ENCODE measurements at regions not wholly inside any gene's neighbourhood (a gene's known extent, or its start where the extent isn't known, plus 50 kb on each side); places are given as distances from the start of the nearest gene placed in this dataset.
A peak's percentile ranks its signal among the peaks of the same experiment; 100 is the strongest.

DNA sequence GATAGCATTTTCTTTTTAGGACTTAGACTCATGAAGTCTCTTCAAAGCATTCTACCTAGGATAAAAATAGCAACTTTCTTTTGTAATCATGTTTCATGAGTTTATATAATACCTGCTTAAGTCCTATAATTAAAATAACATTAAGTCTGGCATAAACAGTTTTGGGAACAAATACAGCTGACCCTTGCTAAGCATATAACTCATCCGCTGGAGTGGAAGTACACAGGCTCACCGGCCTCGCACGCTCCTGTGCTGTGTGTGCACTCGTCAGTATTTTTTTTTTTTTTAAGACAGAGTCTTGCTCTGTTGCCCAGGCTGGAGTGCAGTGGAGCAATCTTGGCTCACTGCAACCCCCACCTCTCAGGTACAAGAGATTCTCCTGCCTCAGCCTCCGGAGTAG, 221.8 kb downstream of the ADAMTS15 start:
- TF ChIP-seq, protein P1, sequence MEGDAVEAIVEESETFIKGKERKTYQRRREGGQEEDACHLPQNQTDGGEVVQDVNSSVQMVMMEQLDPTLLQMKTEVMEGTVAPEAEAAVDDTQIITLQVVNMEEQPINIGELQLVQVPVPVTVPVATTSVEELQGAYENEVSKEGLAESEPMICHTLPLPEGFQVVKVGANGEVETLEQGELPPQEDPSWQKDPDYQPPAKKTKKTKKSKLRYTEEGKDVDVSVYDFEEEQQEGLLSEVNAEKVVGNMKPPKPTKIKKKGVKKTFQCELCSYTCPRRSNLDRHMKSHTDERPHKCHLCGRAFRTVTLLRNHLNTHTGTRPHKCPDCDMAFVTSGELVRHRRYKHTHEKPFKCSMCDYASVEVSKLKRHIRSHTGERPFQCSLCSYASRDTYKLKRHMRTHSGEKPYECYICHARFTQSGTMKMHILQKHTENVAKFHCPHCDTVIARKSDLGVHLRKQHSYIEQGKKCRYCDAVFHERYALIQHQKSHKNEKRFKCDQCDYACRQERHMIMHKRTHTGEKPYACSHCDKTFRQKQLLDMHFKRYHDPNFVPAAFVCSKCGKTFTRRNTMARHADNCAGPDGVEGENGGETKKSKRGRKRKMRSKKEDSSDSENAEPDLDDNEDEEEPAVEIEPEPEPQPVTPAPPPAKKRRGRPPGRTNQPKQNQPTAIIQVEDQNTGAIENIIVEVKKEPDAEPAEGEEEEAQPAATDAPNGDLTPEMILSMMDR (IDR thresholded peaks at IDR 0.05): no peak
- no peak for DNase-seq (ENCODE audit: low spot score)
- ATAC-seq (ENCODE audit: low FRiP score): no peak

DNA sequence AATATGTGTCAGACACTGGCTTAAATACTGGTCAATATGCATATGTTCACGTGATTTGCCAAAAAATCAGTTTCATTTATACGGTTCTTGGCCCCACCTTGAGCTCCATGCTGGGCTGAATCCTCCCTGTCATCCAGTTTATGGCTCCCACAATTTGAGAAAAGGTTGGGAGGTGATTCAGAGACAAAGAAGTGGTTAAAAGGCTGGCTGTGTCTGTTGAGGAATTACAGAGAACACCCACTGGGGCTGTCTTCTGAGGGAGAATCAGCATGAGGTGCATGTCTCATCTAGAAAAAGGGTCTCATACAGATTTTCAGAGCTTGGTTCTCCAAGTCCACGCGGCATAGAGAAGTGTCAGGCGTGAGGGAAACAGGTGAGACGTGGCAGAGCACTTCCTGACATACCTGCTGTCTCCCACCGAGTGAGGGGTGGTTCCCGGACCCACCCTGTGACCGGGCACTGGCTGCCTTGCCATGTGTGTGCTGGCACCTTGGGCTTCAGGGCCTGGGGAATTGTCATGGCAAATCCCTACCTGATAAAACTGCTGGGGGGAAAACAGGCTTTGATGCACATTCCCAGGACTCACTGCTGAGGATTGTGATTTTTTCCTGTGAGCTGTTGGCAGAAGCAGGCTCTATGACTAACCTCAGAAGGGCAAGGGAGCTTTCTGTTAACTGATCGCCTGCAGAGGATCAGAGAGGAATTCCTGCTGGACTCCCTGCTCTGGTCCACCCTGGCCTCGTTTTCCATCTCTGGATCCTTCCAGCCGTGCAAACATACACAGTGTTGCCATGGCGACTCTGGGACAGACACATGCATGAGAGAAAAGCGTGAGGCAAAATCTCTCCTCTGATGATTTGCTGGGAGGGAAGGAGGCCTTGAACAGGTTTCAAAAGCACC, 223.6 kb downstream of the ADAMTS15 start:
- ATAC-seq (ENCODE audit: low FRiP score) (peak; percentile 88), DNase-seq (ENCODE audit: low spot score) (no peak)
- TF ChIP-seq, protein P1 (IDR thresholded peaks at IDR 0.05): no peak

DNA sequence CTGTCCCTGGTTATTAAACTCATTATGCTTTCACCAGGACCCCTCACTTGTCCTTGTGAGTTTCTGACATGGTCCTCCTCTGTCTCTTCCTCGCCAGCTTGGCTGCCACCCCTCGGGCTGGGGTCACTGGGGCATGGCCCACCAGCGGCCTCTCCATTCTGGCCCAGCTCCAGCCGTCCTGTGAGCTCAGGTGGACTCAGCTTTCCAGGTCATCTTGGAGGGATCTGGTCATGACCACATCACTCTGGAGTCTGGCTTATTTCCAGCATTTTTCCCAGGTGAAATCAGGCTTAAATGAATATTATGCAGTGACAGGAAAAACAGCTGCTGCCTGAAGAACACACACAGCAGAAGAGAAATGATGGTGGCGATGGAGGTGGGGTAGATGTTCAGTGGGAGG, 224.5 kb downstream of the ADAMTS15 start:
- no peak for DNase-seq (ENCODE audit: low spot score)
- no peak for ATAC-seq (ENCODE audit: low FRiP score)
- TF ChIP-seq, protein P1 (IDR thresholded peaks at IDR 0.05): no peak

DNA sequence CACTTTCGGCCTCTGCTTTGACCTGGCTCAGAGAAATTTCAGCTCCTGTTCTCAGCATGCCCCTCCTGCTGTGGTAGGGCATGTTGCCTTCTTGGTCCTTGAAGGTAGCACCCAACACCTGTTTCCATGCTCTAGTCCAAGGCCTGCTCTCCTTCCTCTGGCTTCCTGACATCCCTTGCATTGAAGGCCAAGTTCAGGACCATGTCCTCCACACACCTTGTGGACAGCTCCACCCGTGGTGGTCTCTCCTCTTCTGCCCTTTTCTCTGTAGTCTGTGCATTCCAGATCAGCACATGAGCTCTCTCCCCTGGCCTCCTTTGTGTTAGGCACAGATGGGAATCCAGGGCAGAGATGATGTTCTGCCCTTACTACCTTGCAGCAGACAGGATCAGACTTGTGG, 225.3 kb downstream of the ADAMTS15 start:
- DNase-seq (ENCODE audit: low spot score) (no peak), ATAC-seq (ENCODE audit: low FRiP score) (no peak)
- TF ChIP-seq, protein P1 (IDR thresholded peaks at IDR 0.05): no peak

DNA sequence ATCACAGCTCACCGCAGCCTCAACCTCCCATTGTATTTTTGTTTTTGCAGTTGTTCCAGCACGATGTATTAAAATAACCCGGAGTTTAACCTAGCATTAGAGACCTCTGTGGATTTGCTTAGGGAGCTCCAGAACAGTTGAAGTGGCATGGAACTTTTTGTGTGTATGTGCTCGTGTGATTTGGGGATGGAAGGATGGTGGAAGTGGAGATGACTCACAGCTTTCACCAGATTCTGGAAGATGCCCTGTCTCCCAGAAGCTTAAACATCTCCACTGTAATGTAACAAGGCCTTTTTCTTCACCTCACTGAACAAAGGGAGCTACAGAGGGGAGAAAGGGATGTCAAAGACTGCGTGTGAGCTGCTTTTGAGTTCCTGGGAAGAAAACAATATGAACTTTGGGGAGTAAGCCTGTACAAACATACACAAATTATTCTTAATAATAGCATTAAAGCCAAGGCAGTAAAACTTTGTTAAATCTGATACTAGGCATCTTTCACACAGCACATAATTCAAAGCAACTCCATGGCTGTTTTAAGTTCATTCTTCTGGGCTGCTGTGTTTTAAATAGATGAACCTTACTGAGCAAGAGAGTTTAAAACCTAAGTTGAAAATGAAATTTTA, 226.4 kb downstream of the ADAMTS15 start:
- DNase-seq (ENCODE audit: low spot score) (no peak), ATAC-seq (ENCODE audit: low FRiP score) (no peak)
- TF ChIP-seq, protein P1 (IDR thresholded peaks at IDR 0.05): no peak

DNA sequence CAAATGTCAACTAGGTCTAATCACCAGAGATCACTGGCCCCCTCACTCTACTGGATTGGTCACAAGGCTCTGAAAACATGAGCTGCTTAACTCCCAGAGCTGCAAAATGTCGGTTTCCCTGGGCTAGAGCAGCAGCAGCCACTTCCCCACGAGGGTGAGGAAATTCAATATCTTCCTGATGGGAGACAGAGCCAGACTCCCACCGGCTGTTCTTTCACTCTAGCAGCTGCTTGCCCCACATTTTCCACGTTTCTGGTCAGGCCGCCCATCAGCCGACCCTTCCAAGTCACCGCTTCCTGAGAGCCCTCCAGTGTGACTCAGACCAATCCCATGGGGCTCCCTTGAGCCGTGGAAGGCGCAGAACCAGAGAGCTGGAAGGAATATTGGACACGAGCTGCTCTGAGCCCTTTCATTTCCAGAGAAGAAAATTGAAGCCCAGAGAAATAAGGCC, 227.0 kb downstream of the ADAMTS15 start:
- DNase-seq (ENCODE audit: low spot score) (peak; percentile 32), ATAC-seq (ENCODE audit: low FRiP score) (peak; percentile 37)
- TF ChIP-seq, protein P1 (IDR thresholded peaks at IDR 0.05): no peak
